ENCODE measurements at regions not wholly inside any gene's neighbourhood (a gene's known extent, or its start where the extent isn't known, plus 50 kb on each side); places are given as distances from the start of the nearest gene placed in this dataset.
"Not testable (repeated sequence)": the region's sequence is repeated elsewhere in the genome, so short reads cannot be mapped to it uniquely, and the experiment has no call there.

DNA sequence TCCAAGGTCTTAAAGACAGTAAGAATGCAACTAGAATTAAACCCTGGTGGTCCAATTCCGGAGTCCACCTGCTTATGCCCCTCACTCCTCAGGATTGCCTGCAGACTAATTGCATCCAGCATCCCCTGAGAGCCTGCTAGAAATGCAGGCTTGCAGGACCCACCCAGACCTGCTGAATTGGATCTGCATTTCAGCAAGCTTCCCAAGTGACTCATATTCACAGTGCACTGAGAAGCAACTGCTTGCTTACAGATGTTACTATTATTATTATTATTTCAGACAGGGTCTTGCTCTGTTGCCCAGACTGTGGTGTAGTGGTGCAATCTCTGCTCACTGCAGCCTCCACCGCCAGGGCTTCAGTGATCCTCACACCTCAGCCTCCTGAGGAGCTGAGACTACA lies 83.5 kb upstream of the VGLL4 start:
- DNase-seq (ENCODE audit: low read depth in 2 of 2), result no peak
- H3K4me3 ChIP-seq (replicated peaks in 1 of 2; ENCODE audit: low read depth in 2 of 2, low read length in 2 of 2), result no peak overlapping the region
- TF ChIP-seq, protein P1, sequence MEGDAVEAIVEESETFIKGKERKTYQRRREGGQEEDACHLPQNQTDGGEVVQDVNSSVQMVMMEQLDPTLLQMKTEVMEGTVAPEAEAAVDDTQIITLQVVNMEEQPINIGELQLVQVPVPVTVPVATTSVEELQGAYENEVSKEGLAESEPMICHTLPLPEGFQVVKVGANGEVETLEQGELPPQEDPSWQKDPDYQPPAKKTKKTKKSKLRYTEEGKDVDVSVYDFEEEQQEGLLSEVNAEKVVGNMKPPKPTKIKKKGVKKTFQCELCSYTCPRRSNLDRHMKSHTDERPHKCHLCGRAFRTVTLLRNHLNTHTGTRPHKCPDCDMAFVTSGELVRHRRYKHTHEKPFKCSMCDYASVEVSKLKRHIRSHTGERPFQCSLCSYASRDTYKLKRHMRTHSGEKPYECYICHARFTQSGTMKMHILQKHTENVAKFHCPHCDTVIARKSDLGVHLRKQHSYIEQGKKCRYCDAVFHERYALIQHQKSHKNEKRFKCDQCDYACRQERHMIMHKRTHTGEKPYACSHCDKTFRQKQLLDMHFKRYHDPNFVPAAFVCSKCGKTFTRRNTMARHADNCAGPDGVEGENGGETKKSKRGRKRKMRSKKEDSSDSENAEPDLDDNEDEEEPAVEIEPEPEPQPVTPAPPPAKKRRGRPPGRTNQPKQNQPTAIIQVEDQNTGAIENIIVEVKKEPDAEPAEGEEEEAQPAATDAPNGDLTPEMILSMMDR (IDR thresholded peaks at IDR 0.05; ENCODE audit: low read depth, low read length), result no peak

DNA sequence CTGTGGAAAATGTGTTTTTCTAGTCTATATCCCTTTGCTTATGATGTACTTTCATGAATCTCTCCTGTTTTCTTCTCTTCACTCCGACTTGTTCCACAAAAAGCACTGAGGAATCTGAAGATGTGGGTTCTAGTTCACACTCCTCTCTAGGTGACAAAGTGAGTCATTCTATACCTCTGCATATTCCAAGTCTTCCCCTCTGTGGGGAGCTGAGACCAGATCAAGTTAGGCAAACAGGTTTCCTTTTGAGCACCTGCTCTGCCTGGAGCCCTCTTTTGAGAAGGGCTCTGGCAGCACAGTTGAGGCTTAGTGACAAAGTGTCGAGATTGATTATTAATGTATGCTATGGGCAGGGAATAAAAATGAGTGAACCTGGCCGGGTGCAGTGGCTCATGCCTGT lies 82.4 kb upstream of the VGLL4 start:
- no peak for DNase-seq (ENCODE audit: low read depth in 2 of 2)
- TF ChIP-seq, protein P1 (IDR thresholded peaks at IDR 0.05; ENCODE audit: low read depth, low read length), result no peak
- no peak overlapping the region for H3K4me3 ChIP-seq (replicated peaks in 1 of 2; ENCODE audit: low read depth in 2 of 2, low read length in 2 of 2)

DNA sequence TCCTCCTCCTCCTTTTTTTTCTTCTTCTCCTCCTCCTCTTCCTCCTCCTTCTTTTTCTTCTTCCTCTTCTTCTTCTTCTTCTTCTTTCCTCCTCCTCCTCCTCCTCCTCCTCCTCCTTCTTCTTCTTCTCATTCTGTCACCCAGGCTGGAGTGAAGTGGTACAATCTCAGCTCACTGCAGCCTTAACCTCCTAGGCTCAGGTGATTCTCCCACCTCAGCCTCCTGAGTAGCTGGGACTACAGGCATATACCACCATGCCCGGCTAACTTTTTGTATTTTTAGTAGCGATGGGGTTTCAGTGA lies 81.6 kb upstream of the VGLL4 start:
- not testable (repeated sequence) for H3K4me3 ChIP-seq (replicated peaks in 1 of 2; ENCODE audit: low read depth in 2 of 2, low read length in 2 of 2); DNase-seq (ENCODE audit: low read depth in 2 of 2)

GRCh38 chr3:11724615-11725339 lies 81.1 kb upstream of the VGLL4 start:
- no peak for DNase-seq (ENCODE audit: low read depth in 2 of 2)
- TF ChIP-seq, protein P1 (IDR thresholded peaks at IDR 0.05; ENCODE audit: low read depth, low read length), result no peak
- no peak overlapping the region for H3K4me3 ChIP-seq (replicated peaks in 1 of 2; ENCODE audit: low read depth in 2 of 2, low read length in 2 of 2)

DNA sequence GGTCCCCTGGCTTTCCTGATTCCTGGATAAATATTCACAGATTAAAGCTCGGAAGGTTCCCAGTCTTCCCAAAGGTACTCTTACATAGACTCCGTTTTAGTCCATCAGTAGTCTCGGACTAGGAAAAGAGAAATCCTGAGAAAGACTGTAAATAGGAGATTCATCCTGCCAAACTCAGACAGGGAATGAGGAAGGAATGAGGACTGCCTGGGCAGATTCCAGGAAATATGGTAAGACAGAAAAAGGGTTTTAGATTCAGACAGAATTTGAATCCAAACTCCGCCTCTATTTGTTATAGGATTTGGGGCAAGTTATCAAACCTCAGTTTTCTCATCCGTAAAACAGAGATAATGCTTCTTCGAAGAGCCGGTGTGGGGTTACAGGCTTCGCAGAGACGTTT lies 77.8 kb upstream of the VGLL4 start:
- no peak overlapping the region for H3K4me3 ChIP-seq (replicated peaks in 1 of 2; ENCODE audit: low read depth in 2 of 2, low read length in 2 of 2)
- TF ChIP-seq, protein P1 (IDR thresholded peaks at IDR 0.05; ENCODE audit: low read depth, low read length), result no peak
- DNase-seq (ENCODE audit: low read depth in 2 of 2), result no peak

DNA sequence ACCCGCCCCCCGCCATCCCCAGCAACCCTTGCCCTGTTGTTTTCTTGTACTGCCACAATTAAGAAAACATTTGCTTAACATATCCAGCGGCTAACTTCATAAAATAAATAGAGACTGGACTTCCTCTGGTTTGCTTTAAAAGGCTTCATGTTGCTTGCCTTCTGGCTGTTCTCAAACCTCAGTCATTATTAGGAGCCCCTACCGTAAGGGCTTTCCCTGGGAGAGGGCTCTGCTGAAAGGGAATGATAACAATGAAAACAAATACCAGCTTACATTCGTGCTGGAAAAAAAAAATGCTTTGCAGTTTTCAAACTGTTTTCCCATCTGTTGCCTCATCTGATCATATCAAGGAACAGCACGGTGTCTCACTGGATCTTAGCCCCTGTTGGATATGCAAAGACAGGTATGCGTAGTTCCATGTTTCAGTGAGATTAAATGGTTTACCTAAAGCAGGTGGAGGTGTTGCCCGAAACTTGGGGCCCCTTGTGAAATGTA lies 77.2 kb upstream of the VGLL4 start:
- DNase-seq (ENCODE audit: low read depth in 2 of 2), result no peak

GRCh38 chr3:11720304-11720898 lies 76.7 kb upstream of the VGLL4 start:
- TF ChIP-seq, protein P1 (IDR thresholded peaks at IDR 0.05; ENCODE audit: low read depth, low read length), result no peak
- peak; percentile 62 to 80 for DNase-seq (ENCODE audit: low read depth in 2 of 2)
- peak overlapping the region; percentile 69 to 74 for H3K4me3 ChIP-seq (replicated peaks in 1 of 2; ENCODE audit: low read depth in 2 of 2, low read length in 2 of 2)

More for the DNA sequence above, 77.2 kb upstream of the VGLL4 start:
- TF ChIP-seq, protein P1 (IDR thresholded peaks at IDR 0.05; ENCODE audit: low read depth, low read length), result no peak
- peak overlapping the region; percentile 69 to 74 for H3K4me3 ChIP-seq (replicated peaks in 1 of 2; ENCODE audit: low read depth in 2 of 2, low read length in 2 of 2)
